Breast epithelium (tissue), 4 donors: ENCODE measurements at regions not wholly inside any gene's neighbourhood (a gene's known extent, or its start where the extent isn't known, plus 50 kb on each side); places are given as distances from the start of the nearest gene placed in this dataset.

ENCODE experiments used
- DNase-seq, 2 donors: peaks; one replicate each; pipeline ENCODE4 v3.0.0-alpha.2; 2019; ENCODE audit warnings: low spot score in 2 of 2
- H3K27ac ChIP-seq, 2 donors: fragments of 200-600 bp; sonication (generic) in 1 of 2; one replicate each; pipeline ENCODE4 v1.5.1; 2016 to 2019; ENCODE audit warnings: mild to moderate bottlenecking in 1 of 2
- H3K27me3 ChIP-seq, 2 donors: fragments of 200-600 bp; sonication (generic) in 1 of 2; one replicate each; pipeline versions ENCODE4 v1.5.1 to v1.6.0; 2017 to 2019; ENCODE audit warnings: control low read depth in 1 of 2, mild to moderate bottlenecking in 1 of 2
- H3K36me3 ChIP-seq: fragments of 200-600 bp; one replicate; pipeline ENCODE4 v1.5.1; 2019
- H3K4me1 ChIP-seq, 2 donors: fragments of 200-600 bp; sonication (generic); one replicate each; pipeline ENCODE4 v1.5.1; 2016 to 2019; ENCODE audit warnings: control low read depth in 1 of 2
- H3K4me3 ChIP-seq, 3 donors: fragments of 200-600 bp; sonication (generic); 1 replicate in 2 of 3; 2 replicates in 1 of 3; pipeline ENCODE4 v1.5.1; 2016 to 2019; ENCODE audit warnings: mild to moderate bottlenecking in 3 of 3, moderate library complexity in 2 of 3
- H3K9me3 ChIP-seq, 2 donors: fragments of 200-600 bp; sonication (generic) in 1 of 2; one replicate each; pipeline ENCODE4 v1.5.1; 2016 to 2019; ENCODE audit warnings: control low read depth in 1 of 2
- CTCF ChIP-seq, 3 donors: fragments of 450-650 bp; IDR thresholded peaks; one replicate each; pipeline ENCODE4 v1.5.1; 2016 to 2017; ENCODE audit warnings: antibody characterized with exemption in 3 of 3, mild to moderate bottlenecking in 3 of 3, moderate library complexity in 3 of 3
- POLR2A ChIP-seq: fragments of 450-650 bp; IDR thresholded peaks from one replicate; pipeline ENCODE4 v1.6.1; 2016; ENCODE audit warnings: antibody characterized with exemption, mild to moderate bottlenecking, moderate library complexity
- POLR2AphosphoS5 ChIP-seq, 3 donors: sonication (generic); formaldehyde crosslinking; IDR thresholded peaks; one replicate each; pipeline ENCODE4 v1.6.1; 2017; ENCODE audit warnings: antibody characterized with exemption in 3 of 3
- intact Hi-C: fragments of 100-400 bp; cut with DNase I; formaldehyde crosslinking; loops from one replicate; pipeline ENCODE4 v1.15.1; 2023; ENCODE audit warnings: low total_unique reads

- Histone ChIP-seq H3K27me3 (no peaks in the 10 kb centered on the region), H3K4me1 (peaks cover 11 to 16% of the 10 kb centered on the region in 2 donors), H3K9me3 (no peaks in the 10 kb centered on the region), H3K4me3 (peak overlapping the region in 2 of 3 donors; percentile 28 to 59), H3K36me3 (no peaks in the 10 kb centered on the region), H3K27ac (peak overlapping the region; percentile 97 to 98)
- intact Hi-C loops: loop anchor here (5.0 kb wide), 1 partner anchor 309 kb away; no protein-coding TSS in a partner anchor
- peak; percentile 74 to 89 for DNase-seq
- TF ChIP-seq CTCF (IDR thresholded peaks at IDR 0.05): no peak
- peak in 2 of 3 donors; percentile 33 to 40 for TF ChIP-seq POLR2AphosphoS5 (IDR thresholded peaks at IDR 0.05)
- TF ChIP-seq POLR2A: peak; percentile 35
Observed at GRCh38 chr3:188051801-188052168, 102.2 kb upstream of the LPP start.

- intact Hi-C loops: loop anchor here (5.0 kb wide), 1 partner anchor 310 kb away; no protein-coding TSS in a partner anchor
- Histone ChIP-seq H3K9me3 (no peaks in the 10 kb centered on the region), H3K27me3 (no peaks in the 10 kb centered on the region), H3K36me3 (no peaks in the 10 kb centered on the region), H3K4me3 (peak overlapping the region in 2 of 3 donors; percentile 28 to 59), H3K27ac (peak overlapping the region; percentile 97 to 98), H3K4me1 (peaks cover 11 to 16% of the 10 kb centered on the region in 2 donors)
- TF ChIP-seq CTCF (IDR thresholded peaks at IDR 0.05): peak; percentile 40 to 77 (median 57)
- TF ChIP-seq POLR2AphosphoS5 (IDR thresholded peaks at IDR 0.05): peak in 2 of 3 donors; percentile 79 to 88
- TF ChIP-seq POLR2A: no peak
- peak; percentile 86 to 99 for DNase-seq
Observed at GRCh38 chr3:188052169-188053035, 101.6 kb upstream of the LPP start.

DNA sequence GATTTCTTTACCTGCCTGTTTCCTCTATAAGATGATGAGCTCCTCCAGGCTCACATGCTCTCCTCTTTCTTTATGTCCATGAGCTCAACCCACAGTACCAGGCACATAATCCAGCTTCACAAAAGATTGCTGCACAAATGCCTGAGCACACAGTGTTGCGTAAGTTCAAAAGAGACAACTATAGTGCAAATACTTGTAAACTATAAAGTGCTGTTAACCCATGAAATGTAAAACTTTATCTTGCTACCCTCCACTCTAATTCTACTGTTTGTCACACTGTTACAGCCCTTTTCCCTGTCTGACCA is 101.0 kb upstream of the LPP start:
- H3K36me3 ChIP-seq: no peaks in the 10 kb centered on the region
- peak overlapping the region in 1 of 3 donors; percentile 59 for H3K4me3 ChIP-seq
- TF ChIP-seq POLR2AphosphoS5 (IDR thresholded peaks at IDR 0.05) (no peak), CTCF (IDR thresholded peaks at IDR 0.05) (no peak), POLR2A (no peak)
- H3K4me1 ChIP-seq: peaks cover 11 to 16% of the 10 kb centered on the region in 2 donors
- no peaks in the 10 kb centered on the region for H3K27me3 ChIP-seq
- intact Hi-C loops: loop anchor here (5.0 kb wide), 1 partner anchor 311 kb away; no protein-coding TSS in a partner anchor
- H3K9me3 ChIP-seq: no peaks in the 10 kb centered on the region
- DNase-seq: no peak
- H3K27ac ChIP-seq: peak overlapping the region; percentile 97 to 98

DNA sequence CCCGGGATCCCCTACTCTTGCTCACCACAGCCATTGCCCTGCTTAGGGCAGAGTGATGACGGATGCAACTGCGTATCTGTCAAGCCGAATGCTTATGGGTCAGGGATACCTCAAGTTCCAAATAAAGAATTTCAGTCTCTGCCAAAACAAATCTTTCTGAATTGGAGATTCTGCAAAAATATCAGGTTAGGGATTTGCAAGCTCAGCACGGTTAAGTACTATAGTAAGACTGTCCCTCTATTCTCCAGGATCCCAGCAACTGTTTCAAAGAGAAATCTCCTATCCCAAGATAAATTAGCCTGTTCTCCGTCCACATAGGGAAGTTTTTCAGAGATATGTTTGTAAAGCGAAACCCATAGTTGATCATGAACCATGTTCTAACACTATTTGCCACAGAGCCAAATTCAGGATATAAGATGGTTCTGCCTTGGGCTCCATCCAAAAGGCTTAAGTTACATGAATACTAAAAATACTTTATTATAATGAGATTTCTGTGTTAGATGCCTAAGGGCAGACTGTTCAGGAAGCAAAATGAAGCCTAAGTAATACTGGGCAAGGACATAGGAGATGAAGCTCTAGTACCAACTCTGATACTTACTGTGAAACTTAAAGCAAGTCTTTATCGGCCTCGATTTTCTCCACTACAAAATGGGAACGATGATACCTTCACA is 100.1 kb upstream of the LPP start:
- TF ChIP-seq CTCF (IDR thresholded peaks at IDR 0.05) (no peak), POLR2AphosphoS5 (IDR thresholded peaks at IDR 0.05) (no peak), POLR2A (no peak)
- intact Hi-C loops: loop anchor here (1.0 to 5.0 kb wide), 2 partner anchors 19 to 312 kb away; no protein-coding TSS in a partner anchor
- Histone ChIP-seq H3K36me3 (no peaks in the 10 kb centered on the region), H3K9me3 (no peaks in the 10 kb centered on the region), H3K27ac (peak overlapping the region; percentile 97 to 98), H3K27me3 (no peaks in the 10 kb centered on the region), H3K4me1 (peaks cover 11 to 16% of the 10 kb centered on the region in 2 donors), H3K4me3 (no peak overlapping the region)
- DNase-seq: no peak
